ENCODE measurements at regions not wholly inside any gene's neighbourhood (a gene's known extent, or its start where the extent isn't known, plus 50 kb on each side); places are given as distances from the start of the nearest gene placed in this dataset.
A peak's percentile ranks its signal among the peaks of the same experiment; 100 is the strongest.
"Not testable (repeated sequence)": the region's sequence is repeated elsewhere in the genome, so short reads cannot be mapped to it uniquely, and the experiment has no call there.

DNA sequence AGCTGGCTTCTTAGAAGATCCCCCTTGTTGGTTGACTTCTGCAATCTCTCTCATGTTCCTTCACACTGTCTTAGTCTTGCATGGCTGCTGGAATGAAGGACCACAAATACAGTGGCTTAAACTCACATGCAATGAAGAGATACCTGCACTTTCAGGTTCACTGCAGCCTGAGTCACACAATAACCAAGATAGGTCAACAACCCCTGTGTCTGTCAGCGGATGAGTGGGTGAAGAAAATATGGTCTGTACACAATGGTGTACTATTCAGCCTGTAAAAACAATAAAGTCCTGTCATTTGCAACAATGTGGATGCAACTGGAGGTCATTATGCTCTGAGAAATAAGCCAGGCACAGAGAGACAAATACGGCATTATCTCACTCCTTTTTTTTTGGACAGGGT is 373.8 kb upstream of the AMELY start:
- 100% methylated on average over 1 of the region's 2 CpGs for WGBS, 2 experiments (ENCODE audit: insufficient coverage in 1 of 2, insufficient read length in 1 of 2)
- Histone ChIP-seq H3K4me3 (ENCODE audit: low read length) (no peak overlapping the region), H3K27ac (ENCODE audit: low read depth, low read length) (no peak overlapping the region), H3K4me1 (ENCODE audit: control insufficient read depth, insufficient read depth, low read length) (no peaks in the 10 kb centered on the region), H3K27me3 (ENCODE audit: control insufficient read depth, insufficient read depth, low read length, poor library complexity, severe bottlenecking) (no peaks in the 10 kb centered on the region), H3K36me3 (ENCODE audit: control insufficient read depth, insufficient read depth, low read length) (peaks cover 24% of the 10 kb centered on the region), H3K9me3 (ENCODE audit: control insufficient read depth, low read length) (no peaks in the 10 kb centered on the region), H3K9ac (ENCODE audit: extremely low read depth, low read length, poor library complexity, severe bottlenecking) (no peak overlapping the region)
- Mint-ChIP-seq H3K4me3 (no peak overlapping the region), H3K27ac (no peak overlapping the region), H3K9me3 (no peaks in the 10 kb centered on the region), H3K36me3 (ENCODE audit: low read depth) (no peaks in the 10 kb centered on the region), H3K27me3 (ENCODE audit: insufficient read depth) (no peaks in the 10 kb centered on the region), H3K4me1 (no peaks in the 10 kb centered on the region)
- no peak for DNase-seq
- TF ChIP-seq, protein P1, sequence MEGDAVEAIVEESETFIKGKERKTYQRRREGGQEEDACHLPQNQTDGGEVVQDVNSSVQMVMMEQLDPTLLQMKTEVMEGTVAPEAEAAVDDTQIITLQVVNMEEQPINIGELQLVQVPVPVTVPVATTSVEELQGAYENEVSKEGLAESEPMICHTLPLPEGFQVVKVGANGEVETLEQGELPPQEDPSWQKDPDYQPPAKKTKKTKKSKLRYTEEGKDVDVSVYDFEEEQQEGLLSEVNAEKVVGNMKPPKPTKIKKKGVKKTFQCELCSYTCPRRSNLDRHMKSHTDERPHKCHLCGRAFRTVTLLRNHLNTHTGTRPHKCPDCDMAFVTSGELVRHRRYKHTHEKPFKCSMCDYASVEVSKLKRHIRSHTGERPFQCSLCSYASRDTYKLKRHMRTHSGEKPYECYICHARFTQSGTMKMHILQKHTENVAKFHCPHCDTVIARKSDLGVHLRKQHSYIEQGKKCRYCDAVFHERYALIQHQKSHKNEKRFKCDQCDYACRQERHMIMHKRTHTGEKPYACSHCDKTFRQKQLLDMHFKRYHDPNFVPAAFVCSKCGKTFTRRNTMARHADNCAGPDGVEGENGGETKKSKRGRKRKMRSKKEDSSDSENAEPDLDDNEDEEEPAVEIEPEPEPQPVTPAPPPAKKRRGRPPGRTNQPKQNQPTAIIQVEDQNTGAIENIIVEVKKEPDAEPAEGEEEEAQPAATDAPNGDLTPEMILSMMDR (conservative IDR thresholded peaks at IDR 0.05) = no peak

- Mint-ChIP-seq H3K4me1 (no peaks in the 10 kb centered on the region), H3K4me3 (no peak overlapping the region), H3K27ac (no peak overlapping the region), H3K9me3 (no peaks in the 10 kb centered on the region), H3K36me3 (ENCODE audit: low read depth) (no peaks in the 10 kb centered on the region), H3K27me3 (ENCODE audit: insufficient read depth) (no peaks in the 10 kb centered on the region)
- TF ChIP-seq, protein P1 (conservative IDR thresholded peaks at IDR 0.05) = no peak
- Histone ChIP-seq H3K4me3 (ENCODE audit: low read length) (no peak overlapping the region), H3K36me3 (ENCODE audit: control insufficient read depth, insufficient read depth, low read length) (peaks cover 20% of the 10 kb centered on the region), H3K9me3 (ENCODE audit: control insufficient read depth, low read length) (no peaks in the 10 kb centered on the region), H3K27me3 (ENCODE audit: control insufficient read depth, insufficient read depth, low read length, poor library complexity, severe bottlenecking) (no peaks in the 10 kb centered on the region), H3K27ac (ENCODE audit: low read depth, low read length) (no peak overlapping the region), H3K4me1 (ENCODE audit: control insufficient read depth, insufficient read depth, low read length) (no peaks in the 10 kb centered on the region), H3K9ac (ENCODE audit: extremely low read depth, low read length, poor library complexity, severe bottlenecking) (no peak overlapping the region)
- DNase-seq = no peak
- WGBS, 2 experiments (ENCODE audit: insufficient coverage in 1 of 2, insufficient read length in 1 of 2) = 89% methylated on average over 5 of the region's 6 CpGs; no CpG with 5 or more reads in 1 of the 2 experiments
Observed at GRCh38 chrY:7283001-7283400, 371.4 kb upstream of the AMELY start.

GRCh38 chrY:7280151-7280740 is 368.7 kb upstream of the AMELY start:
- not testable (repeated sequence) for H3K4me1 Mint-ChIP-seq; H3K27me3 ChIP-seq (ENCODE audit: control insufficient read depth, insufficient read depth, low read length, poor library complexity, severe bottlenecking); H3K9me3 ChIP-seq (ENCODE audit: control insufficient read depth, low read length); H3K4me3 Mint-ChIP-seq; H3K27me3 Mint-ChIP-seq (ENCODE audit: insufficient read depth); DNase-seq; H3K4me1 ChIP-seq (ENCODE audit: control insufficient read depth, insufficient read depth, low read length); H3K27ac Mint-ChIP-seq; H3K9me3 Mint-ChIP-seq; H3K36me3 Mint-ChIP-seq (ENCODE audit: low read depth); H3K4me3 ChIP-seq (ENCODE audit: low read length); H3K27ac ChIP-seq (ENCODE audit: low read depth, low read length); H3K9ac ChIP-seq (ENCODE audit: extremely low read depth, low read length, poor library complexity, severe bottlenecking)
- WGBS, 2 experiments (ENCODE audit: insufficient coverage in 1 of 2, insufficient read length in 1 of 2) = 25% methylated on average over 4 of the region's 8 CpGs; no CpG with 5 or more reads in 1 of the 2 experiments
- peaks cover 16% of the 10 kb centered on the region for H3K36me3 ChIP-seq (ENCODE audit: control insufficient read depth, insufficient read depth, low read length)

GRCh38 chrY:7275751-7276150 is 364.2 kb upstream of the AMELY start:
- Histone ChIP-seq H3K4me1 (ENCODE audit: control insufficient read depth, insufficient read depth, low read length) (peaks cover 4% of the 10 kb centered on the region), H3K27ac (ENCODE audit: low read depth, low read length) (no peak overlapping the region), H3K9me3 (ENCODE audit: control insufficient read depth, low read length) (no peaks in the 10 kb centered on the region), H3K4me3 (ENCODE audit: low read length) (peak overlapping the region; percentile 83), H3K27me3 (ENCODE audit: control insufficient read depth, insufficient read depth, low read length, poor library complexity, severe bottlenecking) (no peaks in the 10 kb centered on the region), H3K36me3 (ENCODE audit: control insufficient read depth, insufficient read depth, low read length) (no peaks in the 10 kb centered on the region), H3K9ac (ENCODE audit: extremely low read depth, low read length, poor library complexity, severe bottlenecking) (peak overlapping the region; percentile 66)
- H3K36me3 Mint-ChIP-seq (ENCODE audit: low read depth) = no peaks in the 10 kb centered on the region
- H3K9me3 Mint-ChIP-seq = no peaks in the 10 kb centered on the region
- TF ChIP-seq, protein P1 (conservative IDR thresholded peaks at IDR 0.05) = no peak
- no peak for DNase-seq
- WGBS, 2 experiments (ENCODE audit: insufficient coverage in 1 of 2, insufficient read length in 1 of 2) = 60 to 88% methylated on average over 5 to 11 of the region's 11 CpGs
- no peaks in the 10 kb centered on the region for H3K4me1 Mint-ChIP-seq
- H3K4me3 Mint-ChIP-seq = no peak overlapping the region
- H3K27ac Mint-ChIP-seq = no peak overlapping the region
- no peaks in the 10 kb centered on the region for H3K27me3 Mint-ChIP-seq (ENCODE audit: insufficient read depth)
